Left lung (tissue), 4 donors: ENCODE measurements at regions not wholly inside any gene's neighbourhood (a gene's known extent, or its start where the extent isn't known, plus 50 kb on each side); places are given as distances from the start of the nearest gene placed in this dataset.

Experiments used
- ATAC-seq: fragments of 200-7000 bp; cut with Tn5 transposase; one replicate; pipeline ENCODE4 v1.9.1; 2020; ENCODE audit warnings: moderate library complexity
- DNase-seq, 4 donors: peaks; one replicate each; pipeline ENCODE4 v3.0.0-alpha.2; 2013 to 2020
- H3K27ac ChIP-seq, 2 donors: fragments of 200-600 bp; sonication (generic) in 1 of 2; one replicate each; pipeline versions ENCODE4 v1.5.0 to v1.8.0; 2020 to 2021
- H3K27me3 ChIP-seq, 2 donors: fragments of 200-600 bp; sonication (generic) in 1 of 2; one replicate each; pipeline versions ENCODE4 v1.5.0 to v1.8.0; 2020 to 2021
- H3K36me3 ChIP-seq, 2 donors: fragments of 200-600 bp; sonication (generic) in 1 of 2; one replicate each; pipeline versions ENCODE4 v1.5.0 to v1.8.0; 2020 to 2021
- H3K4me1 ChIP-seq, 2 donors: fragments of 200-600 bp; one replicate each; pipeline ENCODE4 v1.8.0; 2021
- H3K4me3 ChIP-seq, 2 donors: fragments of 200-600 bp; sonication (generic) in 1 of 2; one replicate each; pipeline versions ENCODE4 v1.5.0 to v1.8.0; 2020 to 2021; ENCODE audit warnings: mild to moderate bottlenecking in 1 of 2
- H3K9me3 ChIP-seq, 2 donors: fragments of 200-600 bp; sonication (generic) in 1 of 2; one replicate each; pipeline versions ENCODE4 v1.5.0 to v1.8.0; 2020 to 2021
- CTCF ChIP-seq, 2 donors: fragments of 200-600 bp; sonication (generic) in 1 of 2; IDR thresholded peaks; one replicate each; pipeline versions ENCODE4 v1.5.0 to v1.8.0; 2021; ENCODE audit warnings: antibody characterized with exemption in 2 of 2
- intact Hi-C, 2 donors: fragments of 100-400 bp; cut with DNase I; formaldehyde crosslinking; loops; one replicate each; pipeline versions ENCODE4 v1.11.2 to v1.14.2; 2022
- donor health status: DM: no; HTN: yes; CAD: no.
- donor health status: DM: no; HTN: no; CAD: no.

- DNase-seq (no peak), ATAC-seq (no peak)
- no peak overlapping the region for H3K4me3 ChIP-seq
- intact Hi-C loops, result no loop called here
- TF ChIP-seq CTCF (IDR thresholded peaks at IDR 0.05), result no peak
- H3K27me3 ChIP-seq, result no peaks in the 10 kb centered on the region
- no peaks in the 10 kb centered on the region for H3K9me3 ChIP-seq
- peaks cover 0 to 5% of the 10 kb centered on the region in 2 donors for H3K4me1 ChIP-seq
- H3K27ac ChIP-seq, result no peak overlapping the region
- no peaks in the 10 kb centered on the region for H3K36me3 ChIP-seq
Measured at GRCh38 chr18:76712511-76713140, 109.7 kb upstream of the ZNF236 start.

GRCh38 chr18:76710646-76711520 is 111.5 kb upstream of the ZNF236 start:
- Histone ChIP-seq H3K9me3 (no peaks in the 10 kb centered on the region), H3K36me3 (no peaks in the 10 kb centered on the region), H3K27me3 (no peaks in the 10 kb centered on the region), H3K27ac (no peak overlapping the region), H3K4me3 (no peak overlapping the region), H3K4me1 (peaks cover 0 to 5% of the 10 kb centered on the region in 2 donors)
- ATAC-seq (no peak), DNase-seq (no peak)
- no peak for TF ChIP-seq CTCF (IDR thresholded peaks at IDR 0.05)
- intact Hi-C loops, result no loop called here

- Histone ChIP-seq H3K27me3 (no peaks in the 10 kb centered on the region), H3K36me3 (no peaks in the 10 kb centered on the region), H3K4me3 (no peak overlapping the region), H3K9me3 (no peaks in the 10 kb centered on the region), H3K4me1 (peaks cover 0 to 5% of the 10 kb centered on the region in 2 donors), H3K27ac (no peak overlapping the region)
- peak; percentile 58 to 87 (median 75) for DNase-seq
- intact Hi-C loops, result loop anchor here in 1 of 2 donors (5.0 kb wide), 1 partner anchor 303 kb away; no protein-coding TSS in a partner anchor
- ATAC-seq, result peak; percentile 98
- peak; percentile 74 to 86 for TF ChIP-seq CTCF (IDR thresholded peaks at IDR 0.05)
Measured at GRCh38 chr18:76709659-76710645, 112.4 kb upstream of the ZNF236 start.

- Histone ChIP-seq H3K4me1 (peaks cover 0 to 5% of the 10 kb centered on the region in 2 donors), H3K4me3 (no peak overlapping the region), H3K36me3 (no peaks in the 10 kb centered on the region), H3K27me3 (no peaks in the 10 kb centered on the region), H3K9me3 (no peaks in the 10 kb centered on the region), H3K27ac (no peak overlapping the region)
- no peak for ATAC-seq
- no peak for TF ChIP-seq CTCF (IDR thresholded peaks at IDR 0.05)
- intact Hi-C loops, result loop anchor here in 1 of 2 donors (5.0 kb wide), 1 partner anchor 302 kb away; no protein-coding TSS in a partner anchor
- no peak for DNase-seq
Measured at GRCh38 chr18:76708722-76709353, 113.5 kb upstream of the ZNF236 start.
